GM12891 (cell line): ENCODE measurements at regions not wholly inside any gene's neighbourhood (a gene's known extent, or its start where the extent isn't known, plus 50 kb on each side); places are given as distances from the start of the nearest gene placed in this dataset.

ENCODE experiments used
- PAX5 ChIP-seq: IDR thresholded peaks from 2 replicates; pipeline ENCODE4 v1.6.1; 2011; ENCODE audit warnings: low read length, moderate library complexity, mild to moderate bottlenecking; ENCODE audit not compliant: insufficient read depth, severe bottlenecking
- POLR2A ChIP-seq: IDR thresholded peaks from 2 replicates; pipeline ENCODE4 v1.6.1; 2011; ENCODE audit warnings: low read depth, low read length, control low read depth
- POLR2AphosphoS5 ChIP-seq: IDR thresholded peaks from 2 replicates; pipeline ENCODE4 v1.6.1; 2011; ENCODE audit warnings: low read depth, low read length, control low read depth
- SPI1 ChIP-seq: IDR thresholded peaks from 2 replicates; pipeline ENCODE4 v1.6.1; 2011; ENCODE audit warnings: low read depth, low read length, control low read depth
- TAF1 ChIP-seq: IDR thresholded peaks from 2 replicates; pipeline ENCODE4 v1.6.1; 2011; ENCODE audit warnings: low read depth, low read length, control low read depth

DNA sequence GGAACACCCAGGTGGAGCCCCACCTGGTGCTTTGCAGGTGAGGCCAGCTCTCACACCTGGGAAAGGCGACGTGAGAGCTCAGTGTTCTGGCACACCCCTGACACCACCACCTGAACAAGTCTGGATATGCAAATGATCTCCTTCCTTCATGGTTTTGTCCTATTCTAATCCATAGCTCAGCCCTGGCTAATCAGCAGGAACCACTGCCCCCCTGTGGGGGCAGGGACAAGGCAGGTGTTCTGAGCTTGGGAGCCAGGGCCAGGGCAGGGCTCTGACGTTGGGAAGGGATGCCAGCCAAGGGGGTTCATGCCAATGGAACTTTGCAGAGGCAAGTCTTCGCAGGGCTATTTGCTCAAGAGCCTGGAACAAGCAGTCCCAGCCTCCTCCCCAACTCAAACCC, 144.2 kb downstream of the TRIM29 start:
- TF ChIP-seq POLR2AphosphoS5 (no peak), SPI1 (no peak), POLR2A (no peak), PAX5 (no peak), TAF1 (no peak)
